Stimulated activated CD4-positive, alpha-beta T cell treated with anti-CD3 and anti-CD28 coated beads, Interleukin-4, amount 100 ng/mL, for 4 hours (primary cell): ENCODE measurements at regions not wholly inside any gene's neighbourhood (a gene's known extent, or its start where the extent isn't known, plus 50 kb on each side); places are given as distances from the start of the nearest gene placed in this dataset.
"Not testable (repeated sequence)": the region's sequence is repeated elsewhere in the genome, so short reads cannot be mapped to it uniquely, and the experiment has no call there.

Source experiments
- DNase-seq, 2 experiments: peaks; one replicate each; pipeline ENCODE4 v3.0.0-alpha.2; 2020

DNA sequence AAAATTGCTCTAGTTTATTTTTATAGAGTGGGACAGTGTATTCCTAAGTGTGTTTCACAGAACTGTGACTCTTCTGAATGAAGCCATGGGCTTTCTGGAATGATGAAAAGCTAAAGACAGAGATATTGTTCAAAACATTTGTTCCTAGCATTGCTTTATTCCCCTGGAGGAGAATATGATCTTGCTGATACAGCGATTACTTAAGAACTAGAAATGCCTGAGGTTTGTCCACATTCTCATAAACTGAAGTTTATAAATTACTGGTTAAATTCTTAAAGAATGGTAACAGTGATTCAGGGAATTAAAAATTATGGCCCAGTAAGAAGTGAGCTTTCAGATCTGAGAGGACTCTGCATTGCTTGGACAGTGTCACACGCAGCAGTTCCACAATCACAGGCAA, 690.3 kb downstream of the FAM181B start:
- DNase-seq, result no peak

DNA sequence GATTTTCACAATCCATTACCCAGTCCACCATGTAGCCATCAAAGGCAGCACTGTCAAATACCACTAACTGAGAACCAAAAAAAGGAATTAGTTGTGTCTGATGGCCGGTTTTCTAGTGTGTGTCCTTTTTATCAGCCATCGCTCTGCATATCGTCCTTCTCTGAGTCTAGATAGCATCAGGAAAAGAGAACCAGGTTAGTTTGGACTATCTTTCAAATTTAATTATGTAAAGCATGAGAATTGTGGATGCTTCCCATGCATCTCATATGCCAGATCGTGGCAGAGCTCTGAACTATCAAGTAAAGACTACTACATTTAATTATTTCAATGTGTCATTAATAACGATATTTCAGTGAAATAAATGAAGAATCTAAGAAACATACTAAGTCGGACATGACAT, 691.9 kb downstream of the FAM181B start:
- no peak for DNase-seq

DNA sequence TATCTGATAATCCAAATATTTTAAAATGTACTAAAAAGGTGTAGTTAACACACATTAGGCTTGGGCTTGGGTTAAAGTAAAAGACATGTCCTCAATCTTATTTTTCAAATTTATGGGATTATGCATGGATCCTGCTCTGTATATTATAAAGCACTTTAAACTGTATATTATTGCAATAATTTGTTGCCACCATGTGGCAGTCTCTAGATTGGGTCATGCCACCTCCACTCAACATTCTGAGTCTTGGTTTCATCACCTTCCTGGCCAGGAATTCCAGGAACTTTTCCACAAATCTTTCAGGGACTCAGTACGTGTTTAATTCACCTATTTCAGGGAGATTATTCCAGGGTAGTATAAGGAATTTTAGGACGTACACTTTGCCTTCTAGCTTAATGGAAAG, 695.5 kb downstream of the FAM181B start:
- no peak for DNase-seq

DNA sequence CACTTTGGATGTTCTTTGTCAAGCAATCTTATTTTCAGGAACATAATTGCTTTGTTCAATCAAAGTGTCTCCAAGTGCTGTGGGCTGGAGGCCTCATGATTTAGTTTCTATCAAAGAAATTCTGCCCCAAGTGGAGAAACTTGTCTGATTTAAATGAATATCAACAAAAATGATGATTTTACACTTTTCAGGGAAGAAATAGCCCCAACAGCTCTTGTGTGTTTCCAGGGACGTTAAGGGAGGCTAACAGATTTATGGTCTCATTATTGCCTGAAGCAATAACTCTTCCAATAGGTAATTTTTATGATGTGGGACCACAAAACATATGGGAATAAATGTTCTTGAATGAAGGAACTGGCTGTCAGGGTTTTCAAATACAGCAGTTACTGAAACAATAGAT, 699.1 kb downstream of the FAM181B start:
- no peak for DNase-seq

DNA sequence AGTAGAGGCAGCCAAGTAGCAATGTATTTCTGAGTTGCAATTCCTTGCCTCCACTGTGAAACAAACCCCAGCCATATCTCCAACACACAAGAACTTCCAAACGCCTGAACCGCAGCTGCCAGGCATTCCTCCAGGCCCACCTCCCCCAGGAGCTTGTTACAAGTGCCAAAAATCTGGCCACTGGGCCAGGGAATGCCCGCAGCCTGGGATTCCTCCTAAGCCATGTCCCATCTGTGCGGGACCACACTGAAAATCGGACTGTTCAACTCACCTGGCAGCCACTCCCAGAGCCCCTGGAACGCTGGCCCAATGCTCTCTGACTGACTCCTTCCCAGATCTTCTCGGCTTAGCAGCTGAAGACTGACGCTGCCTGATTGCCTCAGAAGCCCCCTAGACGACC, 706.3 kb downstream of the FAM181B start:
- DNase-seq, result not testable (repeated sequence)

DNA sequence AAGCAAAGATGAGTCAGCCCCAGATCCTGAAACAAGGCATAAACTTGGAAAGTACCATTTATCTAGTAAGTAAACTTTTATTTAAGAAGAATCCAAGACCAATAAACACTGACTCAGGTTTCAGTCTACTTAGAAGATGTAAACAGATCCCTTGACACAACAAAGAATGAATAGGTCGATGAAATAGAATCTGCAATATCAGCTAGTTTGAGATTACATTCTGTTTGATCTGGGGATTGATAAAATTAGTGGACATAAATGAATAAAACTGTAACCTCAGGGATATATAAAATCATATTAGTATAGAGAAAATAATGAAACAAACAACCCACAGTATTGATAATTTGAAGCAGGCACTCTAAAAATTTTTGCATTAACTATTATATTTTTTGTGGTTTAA, 708.9 kb downstream of the FAM181B start:
- no peak for DNase-seq

DNA sequence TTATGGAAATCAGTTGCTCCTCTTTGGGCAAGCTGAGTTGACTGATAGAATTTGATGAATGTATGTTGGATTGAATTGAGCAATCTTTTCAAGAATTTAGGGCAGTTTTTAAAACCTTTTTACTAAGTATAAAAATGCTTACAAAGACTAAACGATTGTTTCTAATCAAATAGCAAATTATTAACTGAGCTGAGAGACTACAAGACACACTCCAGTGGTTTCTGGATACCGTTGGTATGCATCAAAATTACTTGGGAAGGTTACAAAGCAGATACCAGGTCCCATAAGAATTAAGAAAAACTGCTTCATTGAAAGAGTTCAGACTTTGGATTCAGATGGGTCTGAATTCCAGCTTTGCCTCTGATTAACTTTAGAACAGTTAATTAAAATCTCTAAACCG, 721.4 kb downstream of the FAM181B start:
- no peak for DNase-seq

DNA sequence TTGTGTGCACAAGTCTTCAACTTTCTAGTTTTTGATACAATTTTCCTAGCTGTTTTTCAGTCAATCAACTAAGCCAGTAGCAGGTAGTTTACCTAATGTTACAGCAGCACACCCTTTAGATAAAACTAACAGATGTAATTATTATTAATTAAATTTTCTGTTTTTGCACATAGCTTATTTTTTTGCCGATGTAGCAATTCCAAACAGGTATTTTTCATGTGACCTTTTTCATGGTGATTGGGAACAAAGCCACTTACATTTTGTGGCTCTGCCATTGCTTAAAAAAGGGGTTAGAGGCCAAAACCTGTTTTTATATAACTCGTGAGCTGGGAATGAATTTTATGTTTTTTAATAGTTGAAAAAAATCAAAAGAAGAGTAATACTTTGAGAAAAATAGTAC, 724.5 kb downstream of the FAM181B start:
- DNase-seq, result no peak

DNA sequence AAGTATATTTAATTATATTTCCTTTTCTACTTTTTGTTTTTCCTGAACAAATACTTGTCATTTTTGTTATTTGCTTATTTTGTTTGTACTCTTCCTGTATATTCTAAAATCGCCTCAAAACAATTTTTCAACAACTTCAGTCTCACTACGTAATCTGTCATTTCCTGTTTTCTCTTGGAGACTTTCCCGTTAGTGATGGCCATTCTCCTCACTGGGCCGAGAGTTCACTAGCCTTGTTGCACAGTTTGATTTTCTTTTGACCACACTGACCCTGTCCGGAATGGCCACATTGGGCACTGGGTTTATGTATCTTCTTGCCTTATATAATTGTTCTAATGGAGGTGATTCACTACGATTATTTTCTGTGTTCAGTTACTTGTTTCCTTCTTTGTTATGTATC, 726.1 kb downstream of the FAM181B start:
- no peak for DNase-seq

DNA sequence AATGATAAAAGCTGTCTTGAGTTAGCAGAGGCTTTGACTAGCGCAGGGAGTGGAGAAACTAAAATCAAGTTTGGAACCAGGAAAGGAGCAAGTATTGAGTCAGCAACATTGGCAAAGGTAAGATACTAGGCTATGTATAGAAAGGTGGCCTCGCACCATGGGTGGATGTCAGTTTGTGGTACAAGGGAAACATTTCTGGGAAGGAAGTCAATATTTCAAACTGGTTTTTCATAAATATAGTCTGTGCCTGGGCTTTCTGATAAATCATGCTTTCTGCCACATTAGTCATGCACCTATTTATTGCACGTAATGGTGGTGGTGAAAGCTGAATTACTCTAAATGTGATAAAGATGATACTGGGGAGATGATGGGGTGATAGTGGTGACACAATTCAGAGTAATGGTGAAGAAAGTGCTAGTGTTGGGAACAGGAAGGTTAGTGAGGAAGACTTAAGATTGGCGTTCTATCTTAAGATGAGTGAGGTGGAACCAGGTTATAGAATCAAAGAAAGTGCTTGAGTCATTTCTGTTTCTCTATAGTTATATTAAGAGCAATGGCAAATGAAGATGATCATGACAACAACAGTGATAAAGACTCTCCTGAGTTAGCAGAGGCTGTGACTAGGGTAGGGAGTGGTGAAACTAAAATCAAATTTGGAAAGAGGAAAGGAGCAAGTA, 729.0 kb downstream of the FAM181B start:
- DNase-seq, result no peak

DNA sequence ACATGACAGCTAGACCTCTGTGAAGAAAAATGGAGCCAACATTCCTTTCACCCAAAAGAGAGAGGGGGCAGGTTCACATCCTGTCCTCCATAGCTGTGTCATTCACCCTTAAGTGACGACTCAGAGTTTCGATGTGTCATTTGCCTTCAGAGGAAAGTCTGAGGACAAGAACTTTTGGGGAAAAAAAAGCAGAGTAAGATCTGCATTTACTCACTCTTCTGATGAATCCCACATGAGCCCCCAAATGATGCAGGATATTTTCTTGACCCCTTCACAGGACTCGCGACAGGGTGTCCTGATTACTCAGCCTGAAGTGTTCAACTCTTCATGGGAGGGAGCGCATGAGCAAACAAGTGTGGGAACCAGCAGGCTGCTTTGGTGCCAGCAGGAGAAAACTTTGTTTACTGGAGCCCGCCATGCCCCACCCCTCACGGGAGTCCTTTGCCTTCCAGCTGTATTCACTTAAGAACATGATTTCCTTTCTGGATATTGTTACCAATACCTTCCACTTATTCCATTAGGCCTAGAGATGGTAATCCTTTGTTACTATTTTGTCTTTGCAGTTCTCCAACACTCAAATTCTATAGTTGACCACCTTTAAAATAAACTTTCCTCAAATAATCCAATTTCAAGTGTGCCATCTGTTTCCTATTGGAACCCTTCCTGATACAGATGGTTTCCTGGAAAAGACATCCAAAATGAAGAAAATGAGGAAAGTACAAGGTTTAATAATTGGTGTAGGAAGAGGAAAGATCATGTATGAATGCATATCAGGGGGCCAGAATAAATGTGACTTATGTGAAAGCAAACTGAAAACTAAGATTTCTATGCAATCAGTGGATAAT, 729.8 kb downstream of the FAM181B start:
- DNase-seq, result no peak

DNA sequence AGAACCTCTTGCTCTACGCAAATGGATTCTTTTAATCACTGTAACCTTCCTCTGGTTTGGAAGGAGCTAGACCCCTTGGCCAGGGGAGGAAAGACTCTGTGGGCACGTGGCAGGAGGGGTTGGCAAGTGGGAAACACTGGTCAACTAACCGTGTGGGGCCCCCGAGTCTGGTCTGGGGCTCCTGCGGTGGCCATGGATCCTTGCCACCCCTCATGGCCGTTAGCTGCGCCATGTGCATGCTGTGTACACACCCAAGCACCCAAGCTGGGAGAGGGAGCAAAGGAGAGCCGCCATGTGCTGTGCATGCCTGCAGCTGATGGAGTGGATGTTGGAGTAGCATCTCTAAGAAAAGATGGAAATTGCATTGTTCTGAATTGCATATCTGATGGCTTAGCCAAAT, 730.6 kb downstream of the FAM181B start:
- no peak for DNase-seq

DNA sequence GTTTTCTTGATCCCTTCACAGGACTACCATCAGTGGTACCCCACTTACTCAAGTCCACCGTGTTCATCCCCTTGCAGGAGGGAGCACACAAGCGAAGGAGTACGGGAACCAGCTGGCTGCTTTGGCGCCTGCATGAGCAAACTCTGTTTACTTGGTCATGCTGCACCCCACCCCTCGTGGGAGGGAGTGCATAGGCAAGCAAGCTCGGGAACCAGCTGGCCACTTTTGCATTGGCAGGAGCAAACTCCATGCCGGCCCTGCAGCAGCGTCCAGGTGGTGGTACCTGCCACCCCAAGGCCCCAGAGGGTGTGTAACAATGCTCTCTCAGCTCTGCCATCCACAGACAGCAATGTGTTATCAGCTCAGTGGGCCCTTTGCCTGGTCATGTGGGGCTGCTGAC, 737.8 kb downstream of the FAM181B start:
- DNase-seq, result no peak

DNA sequence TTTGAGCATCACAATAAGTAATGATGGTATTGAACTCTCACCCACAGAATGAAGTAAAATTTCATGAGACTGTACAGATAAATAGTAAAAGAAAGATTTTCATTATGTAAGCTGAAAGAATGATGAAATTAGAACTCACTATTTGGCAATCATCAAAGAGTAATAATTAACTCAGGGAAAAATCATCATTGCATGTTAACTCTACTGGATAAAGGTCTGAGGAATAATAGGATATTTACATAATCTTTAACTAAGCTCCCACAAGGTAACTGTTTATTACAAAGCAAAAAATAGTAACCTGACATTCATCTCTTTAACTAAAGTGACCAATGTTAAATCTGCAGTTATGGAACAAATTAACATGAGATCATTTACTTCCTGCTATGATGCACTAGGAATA, 739.9 kb downstream of the FAM181B start:
- DNase-seq, result no peak

DNA sequence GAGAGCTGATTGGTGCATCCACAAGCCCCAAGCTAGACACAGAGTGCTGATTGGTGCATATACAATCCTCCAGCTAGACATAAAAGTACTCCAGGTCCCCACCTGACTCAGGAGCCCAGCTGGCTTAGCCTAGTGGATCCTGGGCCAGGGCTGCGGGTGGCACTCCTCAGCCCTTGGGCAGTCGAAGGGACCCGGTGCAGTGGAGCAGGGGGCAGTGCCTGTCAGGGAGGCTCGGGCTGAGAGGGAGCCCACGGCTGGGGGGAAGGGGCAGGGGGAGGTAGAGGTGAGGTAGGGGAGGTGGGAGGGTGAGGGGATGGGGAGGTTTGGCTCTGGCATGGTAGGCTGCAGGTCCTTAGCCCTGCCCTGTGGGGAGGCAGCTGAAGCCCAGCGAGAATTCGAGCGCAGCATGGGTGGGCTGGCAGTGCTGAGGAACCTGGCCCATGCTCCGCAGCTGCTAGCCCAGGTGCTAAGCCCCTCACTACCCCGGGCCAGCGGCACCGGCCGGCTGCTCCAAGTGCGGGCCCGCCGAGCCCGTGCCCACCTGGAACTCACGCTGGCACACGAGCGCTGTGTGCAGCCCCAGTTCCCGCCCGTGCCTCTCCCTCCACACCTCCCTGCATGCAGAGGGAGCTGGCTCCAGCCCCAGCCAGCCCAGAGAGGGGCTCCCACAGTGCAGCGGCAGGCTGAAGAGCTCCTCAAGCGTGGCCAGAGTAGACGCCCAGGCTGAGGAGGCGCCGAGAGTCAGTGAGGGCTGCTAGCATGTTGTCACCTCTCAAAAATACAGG, 742.8 kb downstream of the FAM181B start:
- DNase-seq, result no peak

DNA sequence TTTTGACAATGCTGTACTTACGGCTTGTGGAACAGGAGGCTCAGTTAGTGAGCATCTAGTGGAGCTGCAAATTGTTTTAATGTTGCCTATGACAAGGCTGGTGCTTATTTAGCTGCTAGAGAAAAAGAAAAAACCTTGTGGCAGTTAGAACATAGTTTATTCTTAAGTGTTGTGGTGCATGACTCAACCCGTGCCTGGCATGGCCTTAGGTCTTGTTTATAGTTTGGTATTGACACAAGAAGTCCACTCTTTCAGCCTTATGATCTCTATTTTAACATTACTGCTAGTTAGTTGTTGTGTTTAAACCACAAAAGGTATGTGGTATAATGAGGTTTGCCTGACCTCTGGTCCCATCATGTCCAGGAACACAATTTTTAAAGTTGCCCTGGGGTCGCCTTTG, 744.6 kb downstream of the FAM181B start:
- DNase-seq, result no peak

DNA sequence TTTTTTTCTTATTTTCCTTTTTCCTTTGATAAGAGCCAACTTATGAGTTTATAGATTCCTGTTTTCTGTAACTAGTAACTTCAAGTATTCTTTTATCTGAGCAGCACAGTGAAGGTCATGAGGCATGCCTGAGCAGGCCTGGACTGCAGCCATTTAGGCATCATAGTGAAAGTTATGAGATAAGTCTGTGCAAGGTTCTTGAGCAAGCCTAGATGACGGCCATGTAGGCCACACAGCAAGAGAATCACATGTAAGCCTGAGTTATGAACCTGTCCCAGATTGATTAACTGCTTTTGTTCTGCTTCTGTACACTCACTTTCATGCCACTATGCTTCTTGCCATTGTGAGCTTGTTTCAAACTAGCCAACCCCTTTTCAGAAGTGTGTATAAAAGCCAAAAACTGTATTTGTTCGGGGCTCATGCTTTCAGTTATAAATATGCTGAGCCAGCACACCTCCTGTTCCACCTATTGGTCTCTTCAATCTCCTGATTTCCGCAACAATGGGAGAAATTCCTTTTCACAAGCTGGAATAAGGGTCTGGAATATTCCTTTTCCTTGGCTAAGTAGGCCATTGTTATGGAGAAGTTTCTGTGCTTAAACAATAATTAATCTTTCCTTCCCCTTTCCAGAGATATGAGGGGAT, 745.7 kb downstream of the FAM181B start:
- no peak for DNase-seq

DNA sequence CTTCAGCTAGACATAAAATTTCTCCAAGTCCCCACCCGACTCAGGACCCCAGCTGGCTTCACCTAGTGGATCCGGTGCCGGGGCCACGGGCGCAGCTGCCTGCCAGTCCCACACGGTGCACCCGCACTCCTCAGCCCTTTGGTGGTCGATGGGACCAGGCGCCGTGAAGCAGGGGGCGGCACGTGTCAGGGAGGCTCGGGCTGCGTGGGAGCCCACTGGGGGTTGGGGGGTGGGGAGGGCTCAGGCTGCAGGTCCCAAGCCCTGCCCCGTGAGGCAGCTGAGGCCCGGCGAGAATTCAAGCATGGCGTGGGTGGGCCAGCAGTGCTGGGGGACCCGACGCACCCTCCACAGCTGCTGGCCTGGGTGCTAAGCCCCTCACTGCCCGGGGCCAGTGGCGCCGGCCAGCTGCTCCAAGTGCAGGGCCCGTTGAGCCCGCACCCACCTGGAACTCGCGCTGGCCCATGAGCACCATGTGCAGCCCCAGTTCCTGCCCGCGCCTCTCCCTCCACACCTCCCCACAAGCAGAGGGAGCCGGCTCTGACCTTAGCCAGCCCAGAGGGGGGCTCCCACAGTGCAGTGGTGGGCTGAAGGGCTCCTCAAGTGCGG, 747.0 kb downstream of the FAM181B start:
- no peak for DNase-seq

DNA sequence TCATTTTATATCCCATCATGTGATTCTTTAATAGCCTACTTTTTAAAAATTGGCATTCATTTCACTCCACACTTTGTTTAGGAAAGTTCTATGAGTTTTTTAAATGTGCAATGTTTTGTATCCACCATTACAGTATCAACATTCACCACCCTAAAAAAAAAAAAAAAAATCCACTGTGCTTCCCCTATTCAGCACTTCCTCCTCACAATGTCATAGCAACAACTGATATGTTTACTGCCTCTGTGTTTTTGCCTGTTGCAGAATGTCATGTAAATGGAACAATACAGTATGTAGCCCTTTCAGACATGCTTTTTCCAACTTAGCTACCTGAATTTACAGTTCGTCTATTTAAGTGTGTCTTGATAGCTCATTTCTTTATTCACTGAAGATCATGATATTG, 754.2 kb downstream of the FAM181B start:
- no peak for DNase-seq

DNA sequence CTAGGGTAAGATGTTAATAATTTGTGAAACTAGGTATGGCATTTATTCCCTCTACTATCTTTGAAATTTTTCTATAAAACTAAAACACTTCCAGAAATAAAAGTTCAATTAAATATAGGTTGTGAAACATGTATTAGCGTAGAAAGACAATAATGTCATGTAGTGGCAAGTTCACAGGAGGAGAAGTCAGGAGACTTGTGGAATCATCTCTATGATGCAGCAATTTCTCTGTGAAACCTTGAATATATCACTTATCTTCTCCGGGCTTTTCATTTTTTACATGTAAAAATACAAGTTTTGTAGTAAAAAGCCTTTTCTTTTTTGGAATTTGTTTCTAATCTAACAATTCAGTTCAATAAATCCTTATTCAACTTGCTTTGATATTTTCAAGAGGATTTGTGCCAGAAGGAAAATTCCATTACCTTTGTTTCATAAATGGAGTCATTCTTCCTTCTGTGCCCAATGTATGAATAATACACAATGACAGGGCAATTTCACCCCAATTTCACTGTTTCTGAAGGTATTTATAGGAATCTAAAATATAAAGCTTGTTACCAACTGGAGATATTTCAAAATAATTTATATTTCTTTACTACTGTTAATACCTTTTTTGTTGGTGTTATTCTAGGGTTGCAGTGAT, 758.3 kb downstream of the FAM181B start:
- no peak for DNase-seq

DNA sequence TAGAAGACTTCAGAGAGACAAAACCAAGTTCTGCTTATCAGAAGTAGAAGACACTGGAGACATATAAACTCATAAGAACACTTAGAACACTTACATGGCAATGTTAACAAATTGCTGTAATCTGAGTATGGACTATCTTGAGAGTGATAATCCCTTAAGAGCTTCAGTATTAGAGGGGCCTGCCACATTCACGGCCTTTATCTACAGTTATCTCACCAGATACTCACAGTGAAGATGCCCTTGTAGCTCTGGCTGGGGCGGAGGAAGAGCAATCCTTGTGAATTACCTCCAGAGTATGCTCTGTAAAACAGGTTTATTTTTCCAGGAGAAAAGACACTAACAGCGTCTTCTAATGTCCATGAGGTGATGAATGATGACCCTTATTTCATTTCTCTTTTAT, 762.8 kb downstream of the FAM181B start:
- DNase-seq, result no peak

DNA sequence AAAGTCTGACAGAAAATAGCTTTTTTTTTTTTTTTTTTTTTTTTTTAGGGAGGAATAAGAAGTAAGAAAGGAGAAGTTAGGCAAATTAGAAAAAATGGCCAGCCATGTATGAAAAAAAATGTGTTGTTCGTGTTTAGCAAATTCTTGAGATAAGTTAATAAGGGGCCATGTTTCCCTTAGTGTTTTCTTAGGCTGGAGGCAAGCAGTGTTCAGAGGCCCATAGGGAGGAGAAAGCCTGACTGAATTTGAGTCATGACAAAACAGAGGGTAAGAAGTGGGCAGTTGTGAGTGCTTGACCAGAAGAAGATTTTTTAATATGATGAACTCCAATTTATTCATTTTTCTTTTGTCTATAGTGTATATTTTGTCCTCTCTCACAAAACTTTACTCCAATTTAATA, 766.4 kb downstream of the FAM181B start:
- no peak for DNase-seq
